H1 (cell line): ENCODE measurements at regions not wholly inside any gene's neighbourhood (a gene's known extent, or its start where the extent isn't known, plus 50 kb on each side); places are given as distances from the start of the nearest gene placed in this dataset.

ENCODE experiments used
- CTCF ChIA-PET: fragments of 300-600 bp; sonication (Branson Sonifier 250); formaldehyde crosslinking; loops from one replicate; lab custom pipeline; 2021; ENCODE audit not compliant: partially characterized antibody; lab: Charles Lee
- POLR2A ChIA-PET: fragments of 300-600 bp; sonication (Branson Sonifier 250); formaldehyde crosslinking; loops from one replicate; lab custom pipeline; 2021; ENCODE audit warnings: inconsistent platforms; ENCODE audit not compliant: partially characterized antibody; lab: Charles Lee
- DNase-seq, 2 experiments: peaks; one replicate each; pipeline versions ENCODE4 v3.0.0 to v3.0.0-alpha.2; 2010 to 2022; ENCODE audit warnings: low spot score in 2 of 2, low read depth in 1 of 2, mixed read lengths in 1 of 2
- FAIRE-seq: peaks from 2 replicates; lab custom pipeline; 2011; peaks lifted over from hg19 to GRCh38; lab: Jason Lieb, UNC
- H2AFZ ChIP-seq: 2 replicates; pipeline ENCODE4 v1.8.1; 2012; ENCODE audit warnings: low read length, inconsistent platforms
- H2AK5ac ChIP-seq: 2 replicates; pipeline ENCODE4 v1.6.1; 2013; ENCODE audit warnings: low read depth, low read length
- H2BK120ac ChIP-seq: replicated peaks from 2 replicates; pipeline ENCODE3; 2013; ENCODE audit warnings: low read depth, low read length, inconsistent platforms
- H2BK12ac ChIP-seq: 2 replicates; pipeline ENCODE4 v1.6.1; 2013; ENCODE audit warnings: low read depth, low read length
- H2BK15ac ChIP-seq: 2 replicates; pipeline ENCODE4 v1.6.1; 2013; ENCODE audit warnings: low read length
- H2BK20ac ChIP-seq: 2 replicates; pipeline ENCODE4 v1.6.1; 2013; ENCODE audit warnings: low read length
- H2BK5ac ChIP-seq: 2 replicates; pipeline ENCODE4 v1.6.1; 2013; ENCODE audit warnings: low read depth, low read length
- H3K14ac ChIP-seq: 2 replicates; pipeline ENCODE4 v1.6.1; 2013; ENCODE audit warnings: inconsistent platforms; ENCODE audit not compliant: insufficient read length
- H3K18ac ChIP-seq: 2 replicates; pipeline ENCODE4 v1.6.1; 2013; ENCODE audit warnings: low read length; ENCODE audit errors: extremely low read depth
- H3K23ac ChIP-seq: 2 replicates; pipeline ENCODE4 v1.6.1; 2013; ENCODE audit warnings: inconsistent platforms; ENCODE audit not compliant: insufficient read length
- H3K23me2 ChIP-seq: 2 replicates; pipeline ENCODE4 v1.6.1; 2013; ENCODE audit warnings: low read depth, low read length
- H3K27ac ChIP-seq: 2 replicates; pipeline ENCODE4 v1.6.1; 2011; ENCODE audit warnings: low read depth, low read length, inconsistent platforms
- H3K27me3 ChIP-seq, 4 experiments: replicated peaks in 1 of 4; 1 replicate in 1 of 4; 2 replicates in 3 of 4; pipeline versions ENCODE4 v1.6.1 to v1.8.1; 2011 to 2013; ENCODE audit warnings: low read length in 3 of 4, mild to moderate bottlenecking in 3 of 4, inconsistent platforms in 2 of 4, mixed read lengths in 2 of 4, moderate library complexity in 1 of 4; ENCODE audit not compliant: control insufficient read depth in 3 of 4, insufficient read depth in 3 of 4; ENCODE audit errors: extremely low read depth in 1 of 4
- H3K36me3 ChIP-seq, 4 experiments: 2 replicates each; pipeline versions ENCODE4 v1.6.1 to v1.8.1; 2011 to 2013; ENCODE audit warnings: mild to moderate bottlenecking in 4 of 4, low read length in 3 of 4, moderate library complexity in 2 of 4, control low read depth in 1 of 4, inconsistent platforms in 1 of 4; ENCODE audit not compliant: insufficient read depth in 4 of 4, control insufficient read depth in 2 of 4
- H3K4ac ChIP-seq: replicated peaks from 2 replicates; pipeline ENCODE3; 2013; ENCODE audit warnings: low read length, low read depth, mixed read lengths, inconsistent platforms; ENCODE audit not compliant: insufficient read length
- H3K4me1 ChIP-seq, 4 experiments: replicated peaks in 1 of 4; 1 replicate in 1 of 4; 2 replicates in 3 of 4; pipeline versions ENCODE4 v1.6.1 to v1.8.1; 2011 to 2013; ENCODE audit warnings: low read length in 3 of 4, inconsistent platforms in 2 of 4, mixed read lengths in 1 of 4; ENCODE audit not compliant: insufficient read depth in 4 of 4, control insufficient read depth in 3 of 4
- H3K4me2 ChIP-seq, 2 experiments: 2 replicates each; pipeline versions ENCODE4 v1.6.1 to v1.8.1; 2011 to 2013; ENCODE audit warnings: low read depth in 2 of 2, low read length in 2 of 2, control low read depth in 1 of 2, inconsistent platforms in 1 of 2, mild to moderate bottlenecking in 1 of 2; ENCODE audit not compliant: insufficient read depth in 1 of 2
- H3K4me3 ChIP-seq, 4 experiments: fragments of 200-600, 300-600 bp in 1 of 4; sonication (generic), shearing (Covaris generic), sonication (Bioruptor Twin) in 1 of 4; 2 replicates each; pipeline versions ENCODE4 v1.5.1 to v1.8.1; 2011 to 2016; ENCODE audit warnings: low read length in 4 of 4, low read depth in 3 of 4, control low read depth in 2 of 4, inconsistent platforms in 2 of 4, mild to moderate bottlenecking in 2 of 4, mixed read lengths in 1 of 4, moderate library complexity in 1 of 4; ENCODE audit not compliant: insufficient read depth in 2 of 4; ENCODE audit errors: extremely low read depth in 1 of 4
- H3K56ac ChIP-seq: replicated peaks from 2 replicates; pipeline ENCODE3; 2013; ENCODE audit warnings: low read depth, mild to moderate bottlenecking, mixed read lengths, low read length, inconsistent platforms; ENCODE audit not compliant: insufficient read length
- H3K79me1 ChIP-seq: 2 replicates; pipeline ENCODE4 v1.6.1; 2013; ENCODE audit warnings: low read depth, low read length, control low read depth
- H3K79me2 ChIP-seq, 2 experiments: 2 replicates each; pipeline versions ENCODE4 v1.6.1 to v1.8.1; 2012 to 2013; ENCODE audit warnings: low read length in 2 of 2, mild to moderate bottlenecking in 2 of 2, inconsistent platforms in 1 of 2; ENCODE audit not compliant: insufficient read depth in 2 of 2, control insufficient read depth in 1 of 2
- H3K9ac ChIP-seq, 4 experiments: replicated peaks in 1 of 4; 1 replicate in 1 of 4; 2 replicates in 3 of 4; pipeline versions ENCODE4 v1.6.1 to v1.8.1; 2011 to 2013; ENCODE audit warnings: low read depth in 3 of 4, low read length in 3 of 4, control low read depth in 2 of 4, mild to moderate bottlenecking in 2 of 4, moderate library complexity in 2 of 4, inconsistent platforms in 1 of 4; ENCODE audit errors: extremely low read depth in 1 of 4
- H3K9me3 ChIP-seq, 2 experiments: 2 replicates each; pipeline versions ENCODE4 v1.6.1 to v1.8.1; 2012 to 2013; ENCODE audit warnings: mild to moderate bottlenecking in 2 of 2, moderate library complexity in 2 of 2, control low read depth in 1 of 2, inconsistent platforms in 1 of 2, low read depth in 1 of 2, low read length in 1 of 2, mixed read lengths in 1 of 2; ENCODE audit not compliant: insufficient read depth in 2 of 2
- H4K20me1 ChIP-seq, 2 experiments: replicated peaks in 1 of 2; 2 replicates each; pipeline versions ENCODE3 to v1.8.1; 2011 to 2013; ENCODE audit warnings: inconsistent platforms in 2 of 2, low read length in 2 of 2, mild to moderate bottlenecking in 1 of 2; ENCODE audit not compliant: insufficient read depth in 2 of 2, control insufficient read depth in 1 of 2
- H4K5ac ChIP-seq: 2 replicates; pipeline ENCODE4 v1.6.1; 2013; ENCODE audit warnings: low read length, low read depth, mixed read lengths, inconsistent platforms; ENCODE audit not compliant: insufficient read length
- H4K8ac ChIP-seq: 2 replicates; pipeline ENCODE4 v1.8.0; 2013; ENCODE audit warnings: mild to moderate bottlenecking, moderate library complexity, low read length, inconsistent platforms; ENCODE audit not compliant: insufficient read depth; ENCODE audit errors: extremely low read depth
- H4K91ac ChIP-seq: replicated peaks from 2 replicates; pipeline ENCODE3; 2013; ENCODE audit warnings: low read length, mixed read lengths, inconsistent platforms; ENCODE audit not compliant: insufficient read length
- CBX8 ChIP-seq: fragments of 300-800, 300-1000 bp; sonication (generic); IDR thresholded peaks from 2 replicates; pipeline ENCODE4 v1.7.1; 2016; ENCODE audit warnings: low read depth, low read length, borderline replicate concordance
- POLR2A ChIP-seq, 2 experiments: IDR thresholded peaks; 1 replicate in 1 of 2; 2 replicates in 1 of 2; pipeline ENCODE4 v1.6.1; 2011; ENCODE audit warnings: low read depth in 2 of 2, low read length in 2 of 2, mild to moderate bottlenecking in 2 of 2; ENCODE audit errors: control extremely low read depth in 1 of 2
- POU5F1 ChIP-seq: IDR thresholded peaks from 2 replicates; pipeline ENCODE4 v1.6.1; 2011; ENCODE audit warnings: low read depth, mild to moderate bottlenecking, low read length, moderate library complexity
- RFX5 ChIP-seq: IDR thresholded peaks from 2 replicates; pipeline ENCODE4 v1.6.1; 2011; ENCODE audit warnings: low read depth, low read length, improper control_type of control experiment, borderline replicate concordance
- WGBS, 2 experiments: shearing (Covaris generic) in 1 of 2; methylation state at CpG; one replicate each; pipeline versions ENCODE4 v1.1.6 to v1.1.7; 2013 to 2015; ENCODE audit warnings: low lambda C conversion rate in 2 of 2, mixed read lengths in 2 of 2, inconsistent platforms in 1 of 2, low coverage in 1 of 2, missing lambda C conversion rate in 1 of 2; ENCODE audit not compliant: insufficient replicate concordance in 2 of 2, insufficient coverage in 1 of 2, insufficient read length in 1 of 2; ENCODE audit errors: extremely low coverage in 1 of 2, missing lambda C conversion rate in 1 of 2; 5-methylcytosine and 5-hydroxymethylcytosine counted together
- TF ChIP-seq, protein P1 (sequence below), 3 experiments: IDR thresholded peaks; 1 replicate in 2 of 3; 2 replicates in 1 of 3; pipeline versions ENCODE4 v1.5.1 to v1.6.1; 2011; ENCODE audit warnings: low read length in 3 of 3, mild to moderate bottlenecking in 3 of 3, inconsistent platforms in 2 of 3, low read depth in 1 of 3, moderate library complexity in 1 of 3; ENCODE audit not compliant: insufficient read depth in 1 of 3; ENCODE audit errors: control extremely low read depth in 1 of 3

DNA sequence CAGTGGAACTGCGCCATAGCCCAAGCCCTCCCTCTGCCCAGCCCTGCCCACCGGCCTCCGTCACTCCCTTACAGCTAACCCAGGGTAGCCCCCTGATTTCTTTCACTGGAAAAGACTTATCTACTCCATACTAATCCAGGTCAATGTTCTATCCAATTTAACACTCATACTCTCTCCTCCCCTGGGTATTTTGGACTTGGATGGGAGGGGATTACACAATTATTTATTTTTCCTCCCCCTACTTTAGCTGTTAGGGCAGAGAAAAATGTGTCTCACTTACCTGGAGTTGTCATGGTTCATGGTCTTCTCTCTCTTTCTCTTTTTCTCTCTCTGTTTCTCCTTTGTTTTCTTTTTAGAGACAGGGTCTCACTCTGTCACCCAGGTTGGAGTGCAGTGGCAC is 100.6 kb upstream of the ST8SIA3 start:
- POLR2A ChIA-PET = interaction anchor here (1.2 kb wide), 1 partner anchor 130 kb away, joined by 3 read pairs; no protein-coding TSS in a partner anchor

More for the DNA sequence above, 100.6 kb upstream of the ST8SIA3 start:
- Histone ChIP-seq H2BK12ac (no peak overlapping the region), H3K9ac (no peak overlapping the region), H3K4me1 (no peaks in the 10 kb centered on the region), H4K5ac (no peak overlapping the region), H3K27ac (no peak overlapping the region), H3K27me3 (no peaks in the 10 kb centered on the region), H2AK5ac (no peak overlapping the region), H3K4me2 (no peak overlapping the region), H4K8ac (no peak overlapping the region), H3K79me2 (no peaks in the 10 kb centered on the region), H3K36me3 (no peaks in the 10 kb centered on the region), H3K23me2 (no peaks in the 10 kb centered on the region; the same call in 1 of the 2 replicates), H3K4ac (no peak overlapping the region), H4K20me1 (no peaks in the 10 kb centered on the region), H4K91ac (no peak overlapping the region), H3K14ac (no peak overlapping the region), H2BK120ac (no peak overlapping the region), H3K4me3 (no peak overlapping the region), H3K18ac (no peak overlapping the region), H3K56ac (no peak overlapping the region), H2BK5ac (no peak overlapping the region), H3K23ac (no peak overlapping the region), H3K79me1 (no peaks in the 10 kb centered on the region), H2BK20ac (no peak overlapping the region), H2AFZ (no peak overlapping the region), H2BK15ac (no peak overlapping the region), H3K9me3 (no peaks in the 10 kb centered on the region)
- CTCF ChIA-PET = interaction anchor here (0.7 to 1.5 kb wide), 3 partner anchors 31 to 116 kb away, joined by 3 read pairs; no protein-coding TSS in a partner anchor
- DNase-seq (no peak), FAIRE-seq (no peak)
- 100% methylated on average over 3 of the region's 3 CpGs; no CpG with 5 or more reads in 1 of the 2 experiments for WGBS, 2 experiments
- TF ChIP-seq POLR2A (IDR thresholded peaks at IDR 0.05; ENCODE audit: control extremely low read depth in 1 of 2, low read depth in 2 of 2, low read length in 2 of 2) (no peak), CBX8 (no peak), POU5F1 (no peak), RFX5 (no peak)
- TF ChIP-seq, protein P1, sequence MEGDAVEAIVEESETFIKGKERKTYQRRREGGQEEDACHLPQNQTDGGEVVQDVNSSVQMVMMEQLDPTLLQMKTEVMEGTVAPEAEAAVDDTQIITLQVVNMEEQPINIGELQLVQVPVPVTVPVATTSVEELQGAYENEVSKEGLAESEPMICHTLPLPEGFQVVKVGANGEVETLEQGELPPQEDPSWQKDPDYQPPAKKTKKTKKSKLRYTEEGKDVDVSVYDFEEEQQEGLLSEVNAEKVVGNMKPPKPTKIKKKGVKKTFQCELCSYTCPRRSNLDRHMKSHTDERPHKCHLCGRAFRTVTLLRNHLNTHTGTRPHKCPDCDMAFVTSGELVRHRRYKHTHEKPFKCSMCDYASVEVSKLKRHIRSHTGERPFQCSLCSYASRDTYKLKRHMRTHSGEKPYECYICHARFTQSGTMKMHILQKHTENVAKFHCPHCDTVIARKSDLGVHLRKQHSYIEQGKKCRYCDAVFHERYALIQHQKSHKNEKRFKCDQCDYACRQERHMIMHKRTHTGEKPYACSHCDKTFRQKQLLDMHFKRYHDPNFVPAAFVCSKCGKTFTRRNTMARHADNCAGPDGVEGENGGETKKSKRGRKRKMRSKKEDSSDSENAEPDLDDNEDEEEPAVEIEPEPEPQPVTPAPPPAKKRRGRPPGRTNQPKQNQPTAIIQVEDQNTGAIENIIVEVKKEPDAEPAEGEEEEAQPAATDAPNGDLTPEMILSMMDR (IDR thresholded peaks at IDR 0.05; ENCODE audit: control extremely low read depth in 1 of 3, insufficient read depth in 1 of 3, low read depth in 1 of 3, low read length in 3 of 3) = no peak
